Brain microvascular endothelial cell (primary cell): ENCODE measurements at regions not wholly inside any gene's neighbourhood (a gene's known extent, or its start where the extent isn't known, plus 50 kb on each side); places are given as distances from the start of the nearest gene placed in this dataset.

Source experiments
- DNase-seq: peaks from one replicate; pipeline ENCODE4 v3.0.0-alpha.2; 2020
- H3K27ac ChIP-seq: fragments of 250-450 bp; sonication (Bioruptor Pico); 2 replicates; pipeline ENCODE4 v1.5.1; 2020; ENCODE audit warnings: mild to moderate bottlenecking, moderate library complexity
- H3K27me3 ChIP-seq: fragments of 250-450 bp; sonication (Bioruptor Pico); replicated peaks from 2 replicates; pipeline ENCODE4 v1.5.1; 2020; ENCODE audit warnings: mild to moderate bottlenecking
- H3K36me3 ChIP-seq: fragments of 250-450 bp; sonication (Bioruptor Pico); replicated peaks from 2 replicates; pipeline ENCODE4 v1.5.1; 2020; ENCODE audit warnings: mild to moderate bottlenecking
- H3K4me3 ChIP-seq: 2 replicates; pipeline ENCODE4 v1.5.1; 2011; ENCODE audit warnings: low read depth, mild to moderate bottlenecking, control low read depth, low read length, moderate library complexity
- in situ Hi-C: cut with HindIII; loops from 2 replicates; pipeline ENCODE4 v1.10.0; 2017; ENCODE audit warnings: low sequenced_read_pairs, low pct_ligation_motif_present
- TF ChIP-seq, protein P1 (sequence below): IDR thresholded peaks from 2 replicates; pipeline ENCODE4 v1.5.1; 2011; ENCODE audit warnings: low read depth, mild to moderate bottlenecking, moderate library complexity, low read length, control low read depth, inconsistent platforms; ENCODE audit errors: missing control alignments

DNA sequence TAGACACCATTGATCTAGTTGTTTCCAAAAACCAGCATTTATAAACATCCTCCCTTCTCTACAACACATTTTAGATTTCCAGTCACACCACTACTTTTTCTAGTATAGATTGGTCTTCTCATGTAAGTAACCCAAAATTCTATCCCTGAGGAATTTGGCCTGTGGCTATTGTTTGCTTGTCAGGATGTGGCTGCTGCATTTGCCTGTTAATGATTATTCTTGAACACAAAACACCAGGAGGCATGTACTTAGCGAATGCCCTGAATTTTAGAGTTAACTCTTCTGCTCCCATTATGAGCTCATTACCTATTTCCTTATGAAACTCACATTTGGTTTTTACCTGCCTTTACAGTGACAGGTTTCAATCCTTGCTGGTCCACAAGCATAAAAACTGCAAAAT is 102.0 kb upstream of the FSTL5 start:
- in situ Hi-C loops: no loop called here
- TF ChIP-seq, protein P1, sequence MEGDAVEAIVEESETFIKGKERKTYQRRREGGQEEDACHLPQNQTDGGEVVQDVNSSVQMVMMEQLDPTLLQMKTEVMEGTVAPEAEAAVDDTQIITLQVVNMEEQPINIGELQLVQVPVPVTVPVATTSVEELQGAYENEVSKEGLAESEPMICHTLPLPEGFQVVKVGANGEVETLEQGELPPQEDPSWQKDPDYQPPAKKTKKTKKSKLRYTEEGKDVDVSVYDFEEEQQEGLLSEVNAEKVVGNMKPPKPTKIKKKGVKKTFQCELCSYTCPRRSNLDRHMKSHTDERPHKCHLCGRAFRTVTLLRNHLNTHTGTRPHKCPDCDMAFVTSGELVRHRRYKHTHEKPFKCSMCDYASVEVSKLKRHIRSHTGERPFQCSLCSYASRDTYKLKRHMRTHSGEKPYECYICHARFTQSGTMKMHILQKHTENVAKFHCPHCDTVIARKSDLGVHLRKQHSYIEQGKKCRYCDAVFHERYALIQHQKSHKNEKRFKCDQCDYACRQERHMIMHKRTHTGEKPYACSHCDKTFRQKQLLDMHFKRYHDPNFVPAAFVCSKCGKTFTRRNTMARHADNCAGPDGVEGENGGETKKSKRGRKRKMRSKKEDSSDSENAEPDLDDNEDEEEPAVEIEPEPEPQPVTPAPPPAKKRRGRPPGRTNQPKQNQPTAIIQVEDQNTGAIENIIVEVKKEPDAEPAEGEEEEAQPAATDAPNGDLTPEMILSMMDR: no peak
- H3K27ac ChIP-seq: no peak overlapping the region

DNA sequence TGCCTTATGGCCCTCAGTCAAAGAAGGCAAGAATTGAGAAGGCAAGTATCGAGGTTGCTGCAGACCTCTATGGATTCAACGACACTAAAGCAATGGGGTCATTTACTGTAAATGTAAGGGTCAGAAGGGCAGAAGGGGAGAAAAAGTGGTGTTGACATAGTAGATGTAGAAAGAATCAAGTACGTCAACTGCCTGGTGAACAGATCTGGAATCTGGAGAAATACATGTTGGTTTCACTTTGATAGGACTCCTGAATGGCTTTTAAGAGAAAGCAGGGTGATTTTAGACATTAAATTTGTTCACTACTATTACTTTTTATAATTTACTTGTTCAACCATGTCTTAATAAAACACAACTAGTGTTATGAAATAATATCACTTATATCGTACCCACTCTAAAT is 81.3 kb upstream of the FSTL5 start:
- TF ChIP-seq, protein P1: no peak
- DNase-seq: no peak
- in situ Hi-C loops: no loop called here
- Histone ChIP-seq H3K27me3 (no peaks in the 10 kb centered on the region), H3K36me3 (no peaks in the 10 kb centered on the region), H3K4me3 (no peak overlapping the region), H3K27ac (no peak overlapping the region)

More for the DNA sequence above, 102.0 kb upstream of the FSTL5 start:
- Histone ChIP-seq H3K27me3 (no peaks in the 10 kb centered on the region), H3K4me3 (no peak overlapping the region), H3K36me3 (no peaks in the 10 kb centered on the region)
- DNase-seq: no peak

DNA sequence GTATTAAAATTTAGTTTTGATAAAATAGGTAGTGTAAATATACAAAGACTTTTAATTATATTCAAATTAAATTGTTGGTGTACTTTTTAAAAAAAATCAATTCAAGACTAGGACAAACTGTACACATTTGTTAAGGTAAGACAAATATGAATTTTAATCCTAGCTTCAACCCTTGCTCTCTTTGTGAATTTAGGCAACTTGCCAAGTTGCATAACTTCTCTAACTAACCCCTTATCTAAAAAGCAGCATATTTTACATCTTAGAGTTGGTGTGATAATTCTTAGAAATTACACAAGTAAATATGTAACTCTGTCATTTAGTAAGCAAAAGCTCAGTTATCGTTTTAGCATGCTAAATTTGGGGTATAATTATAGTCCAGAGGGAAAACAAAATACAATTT is 78.1 kb upstream of the FSTL5 start:
- H3K27me3 ChIP-seq: no peaks in the 10 kb centered on the region
- TF ChIP-seq, protein P1: no peak
- in situ Hi-C loops: no loop called here
- no peak overlapping the region for H3K4me3 ChIP-seq
- H3K36me3 ChIP-seq: no peaks in the 10 kb centered on the region
- H3K27ac ChIP-seq: no peak overlapping the region
- DNase-seq: no peak

DNA sequence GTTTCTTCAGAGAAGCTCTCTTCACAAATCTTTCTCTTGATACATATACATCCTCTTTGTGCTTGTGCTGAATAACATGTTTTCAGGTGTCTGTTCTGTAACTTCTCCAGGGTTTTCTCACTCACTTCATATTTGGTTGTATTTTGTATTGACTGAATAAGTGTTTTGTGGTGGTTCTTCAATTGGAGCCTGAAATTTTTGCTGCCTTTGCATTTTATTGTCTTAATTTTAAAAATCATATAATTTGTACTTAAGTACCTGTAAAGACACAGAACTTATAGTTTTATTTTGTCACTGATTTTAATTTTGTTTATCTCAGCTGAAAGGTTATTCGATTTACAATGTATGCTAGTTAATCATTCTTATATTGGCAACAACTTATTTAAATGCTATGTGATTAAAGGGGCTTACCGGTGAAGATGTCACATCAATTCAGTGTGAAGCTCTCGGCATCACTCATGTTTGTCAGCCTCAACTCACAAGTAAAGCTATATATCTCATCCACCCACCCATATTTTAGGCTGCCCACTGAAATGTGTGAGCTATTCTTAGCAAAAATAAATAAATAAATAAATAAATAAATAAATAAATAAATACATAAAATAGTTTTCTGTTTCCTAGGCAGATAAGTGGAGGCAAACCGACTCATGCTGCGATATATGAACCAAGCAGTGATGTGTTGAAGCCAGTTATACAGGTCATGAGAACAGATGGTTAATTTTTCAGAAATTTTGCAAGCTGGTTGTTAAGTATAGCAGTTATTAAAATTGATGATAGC is 76.4 kb upstream of the FSTL5 start:
- no peak for DNase-seq
- in situ Hi-C loops: no loop called here
- TF ChIP-seq, protein P1: no peak
- H3K36me3 ChIP-seq: no peaks in the 10 kb centered on the region
- H3K27me3 ChIP-seq: no peaks in the 10 kb centered on the region
- no peak overlapping the region for H3K4me3 ChIP-seq
- H3K27ac ChIP-seq: no peak overlapping the region

DNA sequence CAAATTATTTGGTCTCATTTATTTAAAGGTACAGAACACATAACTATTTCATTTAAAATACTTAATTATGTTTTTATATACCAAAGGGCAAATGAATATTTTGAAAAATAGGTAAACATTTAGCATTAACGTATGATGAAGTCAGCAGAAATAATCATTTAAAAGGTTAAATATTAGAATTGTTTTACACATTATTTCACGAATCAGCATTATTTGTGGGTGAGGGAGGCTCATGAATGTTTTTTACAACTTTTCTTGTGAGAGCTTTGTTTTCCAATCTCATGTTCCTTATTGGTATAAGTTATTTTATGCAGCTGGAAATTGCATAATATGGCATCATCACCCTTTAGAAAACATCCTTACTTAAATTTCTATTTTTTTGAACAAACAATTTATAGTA is 73.9 kb upstream of the FSTL5 start:
- no peak for DNase-seq
- in situ Hi-C loops: no loop called here
- H3K4me3 ChIP-seq: no peak overlapping the region
- no peaks in the 10 kb centered on the region for H3K36me3 ChIP-seq
- no peak overlapping the region for H3K27ac ChIP-seq
- H3K27me3 ChIP-seq: no peaks in the 10 kb centered on the region
- TF ChIP-seq, protein P1: no peak

DNA sequence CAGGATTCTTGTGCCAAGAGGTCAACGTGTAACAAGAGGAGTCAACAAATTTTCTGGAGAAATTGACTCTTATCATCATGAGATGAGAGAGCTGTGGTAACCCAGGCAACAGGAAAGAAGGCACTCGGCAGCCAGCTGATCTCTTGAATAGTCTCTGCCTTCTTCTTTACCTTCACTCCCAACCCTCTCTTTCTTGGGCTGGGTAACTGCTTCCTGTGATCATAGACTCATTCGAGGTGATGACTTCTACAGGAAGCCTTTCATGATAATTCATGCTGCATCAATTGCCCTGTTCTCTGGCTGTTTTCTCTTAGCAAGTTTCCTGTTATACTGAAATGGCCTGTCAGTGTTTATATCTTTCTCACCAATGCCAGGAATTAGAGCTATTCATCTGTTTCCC is 70.8 kb upstream of the FSTL5 start:
- Histone ChIP-seq H3K4me3 (no peak overlapping the region), H3K27ac (no peak overlapping the region), H3K36me3 (no peaks in the 10 kb centered on the region), H3K27me3 (no peaks in the 10 kb centered on the region)
- TF ChIP-seq, protein P1: no peak
- in situ Hi-C loops: no loop called here
- no peak for DNase-seq
